Peyer's patch (tissue), 4 donors: ENCODE measurements at regions not wholly inside any gene's neighbourhood (a gene's known extent, or its start where the extent isn't known, plus 50 kb on each side); places are given as distances from the start of the nearest gene placed in this dataset.
"Not testable (repeated sequence)": the region's sequence is repeated elsewhere in the genome, so short reads cannot be mapped to it uniquely, and the experiment has no call there.

Source experiments
- DNase-seq, 3 donors: peaks; one replicate each; pipeline ENCODE4 v3.0.0-alpha.2; 2017 to 2019
- H3K27ac ChIP-seq, 4 donors: fragments of 200-600 bp; sonication (generic); one replicate each; pipeline ENCODE4 v1.5.1; 2016 to 2019
- H3K27me3 ChIP-seq, 2 donors: fragments of 200-600 bp; sonication (generic); one replicate each; pipeline ENCODE4 v1.5.1; 2019
- H3K36me3 ChIP-seq, 3 donors: fragments of 200-600 bp; sonication (generic); one replicate each; pipeline ENCODE4 v1.5.1; 2016 to 2019
- H3K4me1 ChIP-seq, 4 donors: fragments of 200-600 bp; sonication (generic); one replicate each; pipeline ENCODE4 v1.5.1; 2016 to 2019
- H3K4me3 ChIP-seq, 4 donors: fragments of 200-600 bp; sonication (generic); 1 replicate in 3 of 4; 2 replicates in 1 of 4; pipeline ENCODE4 v1.5.1; 2016 to 2019; ENCODE audit warnings: mild to moderate bottlenecking in 1 of 4
- H3K9me3 ChIP-seq, 4 donors: fragments of 200-600 bp; sonication (generic); one replicate each; pipeline ENCODE4 v1.5.1; 2016 to 2019; ENCODE audit warnings: mild to moderate bottlenecking in 1 of 4
- CTCF ChIP-seq, 6 experiments: fragments of 450-650 bp in 4 of 6; fragments of 200-600 bp in 2 of 6; sonication (generic) in 1 of 6; IDR thresholded peaks; one replicate each; pipeline ENCODE4 v1.5.1; 2017 to 2019; ENCODE audit warnings: antibody characterized with exemption in 6 of 6, mild to moderate bottlenecking in 3 of 6, moderate library complexity in 1 of 6
- POLR2A ChIP-seq, 2 donors: fragments of 450-650 bp; IDR thresholded peaks; one replicate each; pipeline ENCODE4 v1.5.1; 2017; ENCODE audit warnings: antibody characterized with exemption in 2 of 2, mild to moderate bottlenecking in 2 of 2, moderate library complexity in 2 of 2

DNA sequence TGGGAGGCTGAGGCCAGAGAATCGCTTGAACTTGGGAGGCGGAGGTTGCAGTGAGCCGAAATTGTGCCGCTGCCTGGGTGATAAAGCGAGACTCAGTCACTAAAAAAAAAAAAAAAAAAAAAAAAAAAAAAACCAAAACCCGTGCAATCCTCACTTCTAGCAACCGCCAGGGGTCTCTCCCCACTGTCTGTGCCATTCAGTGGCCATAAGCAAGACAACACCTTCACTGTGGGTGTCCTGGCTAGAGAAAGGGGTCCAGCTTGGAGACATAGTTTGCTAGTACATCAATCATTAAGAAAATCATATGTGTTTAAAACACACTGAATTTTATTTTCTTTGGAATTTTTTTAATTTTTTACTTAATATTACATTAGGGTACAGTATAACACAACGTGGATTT, 68.2 kb downstream of the RASL11A start:
- DNase-seq = no peak
- Histone ChIP-seq H3K36me3 (no peaks in the 10 kb centered on the region), H3K27me3 (no peaks in the 10 kb centered on the region), H3K27ac (no peak overlapping the region), H3K9me3 (no peaks in the 10 kb centered on the region), H3K4me1 (no peaks in the 10 kb centered on the region), H3K4me3 (no peak overlapping the region)
- TF ChIP-seq CTCF (IDR thresholded peaks at IDR 0.05) (no peak), POLR2A (IDR thresholded peaks at IDR 0.05) (no peak)

DNA sequence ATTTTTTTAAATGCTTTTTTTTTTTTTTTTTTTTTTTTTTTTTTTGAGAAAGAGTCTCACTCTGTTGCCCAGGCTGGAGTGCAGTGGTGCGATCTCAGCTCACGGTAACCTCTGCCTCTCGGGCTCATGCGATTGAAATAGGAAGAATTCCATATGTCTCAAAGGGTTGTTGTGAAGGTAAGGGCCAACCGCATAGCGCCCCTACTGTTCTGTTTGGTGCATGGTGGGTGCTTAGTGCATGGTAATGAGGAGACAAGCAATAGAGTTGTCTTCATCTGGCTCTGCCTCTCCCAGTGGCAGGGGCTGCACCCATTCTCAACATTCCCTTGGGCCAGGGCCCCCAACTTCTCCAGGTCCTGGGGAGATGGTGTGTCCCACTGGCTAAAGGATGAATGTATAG, 68.7 kb downstream of the RASL11A start:
- Histone ChIP-seq H3K27me3 (no peaks in the 10 kb centered on the region), H3K27ac (no peak overlapping the region), H3K4me1 (no peaks in the 10 kb centered on the region), H3K4me3 (no peak overlapping the region), H3K9me3 (no peaks in the 10 kb centered on the region), H3K36me3 (no peaks in the 10 kb centered on the region)
- TF ChIP-seq CTCF (IDR thresholded peaks at IDR 0.05) (peak in 4 of 6 experiments; percentile 40 to 61 (median 51)), POLR2A (IDR thresholded peaks at IDR 0.05) (no peak)
- peak in 2 of 3 donors; percentile 46 to 81 for DNase-seq

DNA sequence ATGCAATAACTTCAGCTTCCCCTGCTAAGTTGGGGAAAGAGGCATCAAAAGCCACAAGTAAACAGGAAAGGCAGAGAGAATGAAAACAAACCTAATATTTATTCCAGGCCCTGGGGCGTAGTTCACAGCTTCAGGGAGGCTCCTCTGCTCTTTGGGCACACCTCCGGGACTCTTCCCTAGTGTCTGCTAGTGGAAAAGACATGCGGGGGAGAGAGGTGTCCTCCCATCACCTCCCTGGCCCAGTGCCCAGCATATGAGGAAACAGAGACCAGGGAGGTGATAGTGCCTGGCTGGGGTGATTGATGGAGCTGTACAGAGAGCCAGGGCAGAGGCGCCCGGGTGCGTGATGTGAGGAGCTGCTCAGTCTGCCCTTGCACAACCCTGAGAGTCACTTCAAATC, 71.0 kb downstream of the RASL11A start:
- DNase-seq = no peak
- Histone ChIP-seq H3K4me3 (no peak overlapping the region), H3K36me3 (no peaks in the 10 kb centered on the region), H3K27me3 (no peaks in the 10 kb centered on the region), H3K9me3 (no peaks in the 10 kb centered on the region), H3K4me1 (no peaks in the 10 kb centered on the region), H3K27ac (no peak overlapping the region)
- no peak for TF ChIP-seq POLR2A (IDR thresholded peaks at IDR 0.05)
- TF ChIP-seq CTCF (IDR thresholded peaks at IDR 0.05) = no peak

- TF ChIP-seq POLR2A (IDR thresholded peaks at IDR 0.05) (no peak), CTCF (IDR thresholded peaks at IDR 0.05) (no peak)
- no peak overlapping the region for H3K27ac ChIP-seq
- H3K4me1 ChIP-seq = no peaks in the 10 kb centered on the region
- no peaks in the 10 kb centered on the region for H3K27me3 ChIP-seq
- H3K9me3 ChIP-seq = no peaks in the 10 kb centered on the region
- no peaks in the 10 kb centered on the region for H3K36me3 ChIP-seq
- no peak for DNase-seq
- no peak overlapping the region for H3K4me3 ChIP-seq
These were observed 76.7 kb downstream of the RASL11A start for GRCh38 chr13:27347211-27347772.

DNA sequence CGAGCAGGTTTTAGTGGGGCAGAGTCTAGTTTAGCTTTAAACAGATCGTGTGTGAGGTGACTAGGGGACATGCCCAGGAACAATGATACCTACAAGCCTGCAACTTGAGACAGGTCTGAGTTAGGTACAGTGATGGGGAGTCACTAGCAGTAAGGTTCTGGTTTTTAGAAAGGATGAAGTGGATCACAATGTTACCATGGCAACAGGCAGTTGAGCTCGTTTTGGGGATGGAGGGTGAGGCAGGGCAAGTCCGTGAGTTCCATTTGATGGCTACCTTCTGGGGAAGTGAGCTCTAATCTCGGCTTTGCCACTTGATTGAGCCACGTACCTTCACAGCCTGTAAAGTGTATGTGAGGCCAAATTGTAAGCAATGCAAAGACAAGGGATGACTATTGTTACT, 76.0 kb upstream of the GTF3A start:
- Histone ChIP-seq H3K4me3 (no peak overlapping the region), H3K4me1 (peaks cover 0 to under 1% (median 0%) of the 10 kb centered on the region in 4 donors), H3K36me3 (no peaks in the 10 kb centered on the region), H3K9me3 (no peaks in the 10 kb centered on the region), H3K27ac (no peak overlapping the region), H3K27me3 (no peaks in the 10 kb centered on the region)
- no peak for DNase-seq
- no peak for TF ChIP-seq POLR2A (IDR thresholded peaks at IDR 0.05)
- TF ChIP-seq CTCF (IDR thresholded peaks at IDR 0.05) = no peak

- DNase-seq = no peak
- H3K36me3 ChIP-seq = no peaks in the 10 kb centered on the region
- no peaks in the 10 kb centered on the region for H3K9me3 ChIP-seq
- H3K27ac ChIP-seq = no peak overlapping the region
- H3K4me3 ChIP-seq = no peak overlapping the region
- H3K4me1 ChIP-seq = peaks cover 0 to 4% (median 0%) of the 10 kb centered on the region in 4 donors
- TF ChIP-seq CTCF (IDR thresholded peaks at IDR 0.05) = no peak
- no peak for TF ChIP-seq POLR2A (IDR thresholded peaks at IDR 0.05)
- no peaks in the 10 kb centered on the region for H3K27me3 ChIP-seq
These were observed 75.0 kb upstream of the GTF3A start for GRCh38 chr13:27349458-27349857.

- H3K4me1 ChIP-seq, DNase-seq, H3K27ac ChIP-seq, H3K36me3 ChIP-seq, H3K4me3 ChIP-seq, H3K9me3 ChIP-seq, H3K27me3 ChIP-seq: not testable (repeated sequence)
These were observed 73.6 kb upstream of the GTF3A start for GRCh38 chr13:27350825-27351224.
